ENCODE measurements at regions not wholly inside any gene's neighbourhood (a gene's known extent, or its start where the extent isn't known, plus 50 kb on each side); places are given as distances from the start of the nearest gene placed in this dataset.

DNA sequence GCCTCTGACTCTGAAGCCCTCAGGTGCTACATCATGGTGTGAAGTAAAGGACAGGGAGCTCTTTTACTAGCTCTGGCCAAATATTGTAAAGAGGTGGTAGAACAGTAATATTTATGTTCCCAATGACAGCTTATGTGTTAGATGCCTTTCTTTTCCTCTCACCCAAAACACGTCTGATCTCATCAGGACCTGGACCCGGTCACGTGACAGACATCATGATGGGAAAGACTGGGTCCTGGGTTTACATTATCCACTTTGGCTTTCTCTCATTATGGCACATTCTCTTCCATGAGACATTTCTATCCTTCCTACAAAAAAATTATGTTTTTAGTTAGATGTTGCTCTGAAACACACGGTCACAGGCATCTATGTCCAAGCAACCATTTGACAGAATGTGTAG, 548.7 kb upstream of the CDH7 start:
- TF ChIP-seq, protein P1, sequence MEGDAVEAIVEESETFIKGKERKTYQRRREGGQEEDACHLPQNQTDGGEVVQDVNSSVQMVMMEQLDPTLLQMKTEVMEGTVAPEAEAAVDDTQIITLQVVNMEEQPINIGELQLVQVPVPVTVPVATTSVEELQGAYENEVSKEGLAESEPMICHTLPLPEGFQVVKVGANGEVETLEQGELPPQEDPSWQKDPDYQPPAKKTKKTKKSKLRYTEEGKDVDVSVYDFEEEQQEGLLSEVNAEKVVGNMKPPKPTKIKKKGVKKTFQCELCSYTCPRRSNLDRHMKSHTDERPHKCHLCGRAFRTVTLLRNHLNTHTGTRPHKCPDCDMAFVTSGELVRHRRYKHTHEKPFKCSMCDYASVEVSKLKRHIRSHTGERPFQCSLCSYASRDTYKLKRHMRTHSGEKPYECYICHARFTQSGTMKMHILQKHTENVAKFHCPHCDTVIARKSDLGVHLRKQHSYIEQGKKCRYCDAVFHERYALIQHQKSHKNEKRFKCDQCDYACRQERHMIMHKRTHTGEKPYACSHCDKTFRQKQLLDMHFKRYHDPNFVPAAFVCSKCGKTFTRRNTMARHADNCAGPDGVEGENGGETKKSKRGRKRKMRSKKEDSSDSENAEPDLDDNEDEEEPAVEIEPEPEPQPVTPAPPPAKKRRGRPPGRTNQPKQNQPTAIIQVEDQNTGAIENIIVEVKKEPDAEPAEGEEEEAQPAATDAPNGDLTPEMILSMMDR (conservative IDR thresholded peaks at IDR 0.05; ENCODE audit: low read length): no peak
- no peak for TF ChIP-seq EZH2phosphoT487 (IDR thresholded peaks at IDR 0.05; ENCODE audit: borderline replicate concordance, low read depth, low read length)
